ENCODE measurements at regions not wholly inside any gene's neighbourhood (a gene's known extent, or its start where the extent isn't known, plus 50 kb on each side); places are given as distances from the start of the nearest gene placed in this dataset.
"Not testable (repeated sequence)": the region's sequence is repeated elsewhere in the genome, so short reads cannot be mapped to it uniquely, and the experiment has no call there.

- 90 to 93% methylated on average over 2 of the region's 2 CpGs for WGBS, 2 donors
- H3K4me1 ChIP-seq, result no peaks in the 10 kb centered on the region
- TF ChIP-seq POLR2A (IDR thresholded peaks at IDR 0.05) (no peak), CTCF (IDR thresholded peaks at IDR 0.05) (no peak)
- H3K9me3 ChIP-seq, result no peaks in the 10 kb centered on the region
- intact Hi-C loops (cut with DNase I), result no loop called here
- no peaks in the 10 kb centered on the region for H3K36me3 ChIP-seq
- no peak overlapping the region for H3K4me3 ChIP-seq (replicated peaks in 1 of 3)
- DNase-seq, result no peak
- no peak overlapping the region for H3K27ac ChIP-seq
- no peaks in the 10 kb centered on the region for H3K27me3 ChIP-seq
These were observed 408.9 kb upstream of the RGMB start for GRCh38 chr5:98364549-98364948.

- Histone ChIP-seq H3K36me3 (no peaks in the 10 kb centered on the region), H3K9me3 (no peaks in the 10 kb centered on the region), H3K27ac (no peak overlapping the region), H3K4me1 (no peaks in the 10 kb centered on the region), H3K27me3 (no peaks in the 10 kb centered on the region), H3K4me3 (replicated peaks in 1 of 3) (no peak overlapping the region)
- TF ChIP-seq POLR2A (IDR thresholded peaks at IDR 0.05) (no peak), CTCF (IDR thresholded peaks at IDR 0.05) (no peak)
- 71 to 89% methylated on average over 2 of the region's 2 CpGs for WGBS, 2 donors
- intact Hi-C loops (cut with DNase I), result no loop called here
- no peak for DNase-seq
These were observed 408.3 kb upstream of the RGMB start for GRCh38 chr5:98365126-98365525.

- Histone ChIP-seq H3K9me3 (no peaks in the 10 kb centered on the region), H3K27me3 (no peaks in the 10 kb centered on the region), H3K4me1 (no peaks in the 10 kb centered on the region), H3K27ac (no peak overlapping the region), H3K36me3 (no peaks in the 10 kb centered on the region), H3K4me3 (replicated peaks in 1 of 3) (no peak overlapping the region)
- DNase-seq, result no peak
- WGBS, 2 donors, result 78 to 86% methylated on average over 1 of the region's 1 CpG
- intact Hi-C loops (cut with DNase I), result no loop called here
- no peak for TF ChIP-seq POLR2A (IDR thresholded peaks at IDR 0.05)
- no peak for TF ChIP-seq CTCF (IDR thresholded peaks at IDR 0.05)
These were observed 405.3 kb upstream of the RGMB start for GRCh38 chr5:98368141-98368540.

- H3K4me3 ChIP-seq (replicated peaks in 1 of 3), result no peak overlapping the region
- no peaks in the 10 kb centered on the region for H3K36me3 ChIP-seq
- DNase-seq, result no peak
- H3K27me3 ChIP-seq, result no peaks in the 10 kb centered on the region
- no peak for TF ChIP-seq POLR2A (IDR thresholded peaks at IDR 0.05)
- TF ChIP-seq CTCF (IDR thresholded peaks at IDR 0.05), result no peak
- intact Hi-C loops (cut with DNase I), result no loop called here
- no peaks in the 10 kb centered on the region for H3K4me1 ChIP-seq
- no peak overlapping the region for H3K27ac ChIP-seq
- H3K9me3 ChIP-seq, result no peaks in the 10 kb centered on the region
These were observed 401.1 kb upstream of the RGMB start for GRCh38 chr5:98372351-98372750.

GRCh38 chr5:98391921-98392625 lies 381.4 kb upstream of the RGMB start:
- 93% methylated on average over 30 to 31 of the region's 31 CpGs for WGBS, 2 donors
- no peaks in the 10 kb centered on the region for H3K36me3 ChIP-seq

GRCh38 chr5:98393205-98393604 lies 380.3 kb upstream of the RGMB start:
- 96 to 97% methylated on average over 5 to 8 of the region's 8 CpGs for WGBS, 2 donors
- DNase-seq; H3K27ac ChIP-seq; H3K36me3 ChIP-seq; intact Hi-C loops (cut with DNase I); H3K4me3 ChIP-seq (replicated peaks in 1 of 3); H3K9me3 ChIP-seq; H3K4me1 ChIP-seq; H3K27me3 ChIP-seq: not testable (repeated sequence)

More at GRCh38 chr5:98391921-98392625, 381.4 kb upstream of the RGMB start:
- TF ChIP-seq CTCF (IDR thresholded peaks at IDR 0.05) (no peak), POLR2A (IDR thresholded peaks at IDR 0.05) (no peak)
- Histone ChIP-seq H3K4me1 (no peaks in the 10 kb centered on the region), H3K27me3 (no peaks in the 10 kb centered on the region), H3K4me3 (replicated peaks in 1 of 3) (no peak overlapping the region), H3K27ac (no peak overlapping the region), H3K9me3 (no peaks in the 10 kb centered on the region)
- DNase-seq, result no peak
- intact Hi-C loops (cut with DNase I), result no loop called here
